ENCODE measurements at regions not wholly inside any gene's neighbourhood (a gene's known extent, or its start where the extent isn't known, plus 50 kb on each side); places are given as distances from the start of the nearest gene placed in this dataset.
"Not testable (repeated sequence)": the region's sequence is repeated elsewhere in the genome, so short reads cannot be mapped to it uniquely, and the experiment has no call there.

GRCh38 chr9:71504636-71505035 lies 263.7 kb downstream of the CEMIP2 start:
- no peak for DNase-seq

GRCh38 chr9:71498691-71499090 lies 269.6 kb downstream of the CEMIP2 start:
- no peak for DNase-seq

- DNase-seq: no peak
These were observed 277.5 kb downstream of the CEMIP2 start for GRCh38 chr9:71490810-71491209.

GRCh38 chr9:71487061-71487460 lies 281.3 kb downstream of the CEMIP2 start:
- no peak for DNase-seq

GRCh38 chr9:71485326-71485725 lies 283.0 kb downstream of the CEMIP2 start:
- no peak for DNase-seq

GRCh38 chr9:71483436-71483835 lies 284.9 kb downstream of the CEMIP2 start:
- no peak for DNase-seq

GRCh38 chr9:71479621-71480020 lies 288.7 kb downstream of the CEMIP2 start:
- DNase-seq: no peak

GRCh38 chr9:71472400-71472799 lies 295.9 kb downstream of the CEMIP2 start:
- DNase-seq: no peak

- no peak for DNase-seq
These were observed 302.9 kb downstream of the CEMIP2 start for GRCh38 chr9:71465392-71465791.

GRCh38 chr9:71459082-71459481 lies 309.2 kb downstream of the CEMIP2 start:
- DNase-seq: no peak

GRCh38 chr9:71446473-71447411 lies 321.6 kb downstream of the CEMIP2 start:
- DNase-seq: no peak

- DNase-seq: no peak
These were observed 322.2 kb downstream of the CEMIP2 start for GRCh38 chr9:71446106-71446472.

- DNase-seq: no peak
These were observed 321.5 kb upstream of the TRPM3 start for GRCh38 chr9:71442937-71443336.

- DNase-seq: no peak
These were observed 319.8 kb upstream of the TRPM3 start for GRCh38 chr9:71441266-71441665.

GRCh38 chr9:71431931-71432330 lies 310.5 kb upstream of the TRPM3 start:
- DNase-seq: no peak

GRCh38 chr9:71407341-71407740 lies 285.9 kb upstream of the TRPM3 start:
- not testable (repeated sequence) for DNase-seq

- DNase-seq: no peak
These were observed 281.7 kb upstream of the TRPM3 start for GRCh38 chr9:71403106-71403505.

- DNase-seq: no peak
These were observed 271.6 kb upstream of the TRPM3 start for GRCh38 chr9:71393005-71393404.

- DNase-seq: no peak
These were observed 262.9 kb upstream of the TRPM3 start for GRCh38 chr9:71384343-71384742.

GRCh38 chr9:71383308-71383940 lies 262.0 kb upstream of the TRPM3 start:
- no peak for DNase-seq

- DNase-seq: no peak
These were observed 246.7 kb upstream of the TRPM3 start for GRCh38 chr9:71368157-71368556.

- DNase-seq: no peak
These were observed 242.9 kb upstream of the TRPM3 start for GRCh38 chr9:71364186-71364955.

- DNase-seq: no peak
These were observed 242.0 kb upstream of the TRPM3 start for GRCh38 chr9:71363286-71363961.

Measured in NCI-H187 treated with DMSO at 0.1 percent for 48 hours (cell line).